PFSK-1 (cell line): ENCODE measurements at regions not wholly inside any gene's neighbourhood (a gene's known extent, or its start where the extent isn't known, plus 50 kb on each side); places are given as distances from the start of the nearest gene placed in this dataset.

Experiments
- FOXP2 ChIP-seq: optimal IDR thresholded peaks from 2 replicates; pipeline ENCODE3; 2011; ENCODE audit warnings: borderline replicate concordance, control low read depth, inconsistent platforms; ENCODE audit not compliant: insufficient read depth; ENCODE audit errors: extremely low read length, extremely low read depth
- POLR2AphosphoS5 ChIP-seq: IDR thresholded peaks from 2 replicates; pipeline ENCODE4 v1.6.1; 2012; ENCODE audit warnings: low read depth, mild to moderate bottlenecking, control low read depth, low read length, moderate library complexity
- REST ChIP-seq, 2 experiments: IDR thresholded peaks; 2 replicates each; pipeline versions ENCODE4 v1.6.1 to v1.8.0; 2011 to 2012; ENCODE audit warnings: low read depth in 2 of 2, low read length in 2 of 2, control low read depth in 1 of 2, inconsistent platforms in 1 of 2, mild to moderate bottlenecking in 1 of 2, moderate library complexity in 1 of 2; ENCODE audit not compliant: insufficient read depth in 1 of 2
- SIN3A ChIP-seq: IDR thresholded peaks from 2 replicates; pipeline ENCODE4 v1.6.1; 2012; ENCODE audit warnings: mild to moderate bottlenecking, low read length, moderate library complexity, borderline replicate concordance; ENCODE audit not compliant: insufficient read depth
- TAF1 ChIP-seq: IDR thresholded peaks from 2 replicates; pipeline ENCODE4 v1.6.1; 2012; ENCODE audit warnings: low read length, control low read depth, borderline replicate concordance; ENCODE audit not compliant: insufficient read depth

GRCh38 chr6:98067375-98067774 is 767.0 kb upstream of the POU3F2 start:
- TF ChIP-seq FOXP2 (no peak), POLR2AphosphoS5 (no peak), TAF1 (no peak)

- TF ChIP-seq SIN3A = no peak
- no peak for TF ChIP-seq POLR2AphosphoS5
- TF ChIP-seq TAF1 = no peak
- TF ChIP-seq REST (IDR thresholded peaks at IDR 0.05; ENCODE audit: insufficient read depth in 1 of 2, low read depth in 2 of 2, low read length in 2 of 2) = no peak
- no peak for TF ChIP-seq FOXP2
Measured at GRCh38 chr6:98092331-98092730, 742.0 kb upstream of the POU3F2 start.

GRCh38 chr6:98094696-98095095 is 739.7 kb upstream of the POU3F2 start:
- no peak for TF ChIP-seq FOXP2
- no peak for TF ChIP-seq POLR2AphosphoS5
- TF ChIP-seq REST (IDR thresholded peaks at IDR 0.05; ENCODE audit: insufficient read depth in 1 of 2, low read depth in 2 of 2, low read length in 2 of 2) = no peak
- TF ChIP-seq TAF1 = no peak
- no peak for TF ChIP-seq SIN3A

GRCh38 chr6:98107801-98108200 is 726.6 kb upstream of the POU3F2 start:
- no peak for TF ChIP-seq FOXP2
- no peak for TF ChIP-seq POLR2AphosphoS5
- no peak for TF ChIP-seq TAF1
- TF ChIP-seq REST (IDR thresholded peaks at IDR 0.05; ENCODE audit: insufficient read depth in 1 of 2, low read depth in 2 of 2, low read length in 2 of 2) = no peak
- TF ChIP-seq SIN3A = no peak

GRCh38 chr6:98116455-98116854 is 717.9 kb upstream of the POU3F2 start:
- TF ChIP-seq POLR2AphosphoS5 = no peak

GRCh38 chr6:98117068-98117467 is 717.3 kb upstream of the POU3F2 start:
- TF ChIP-seq FOXP2 (no peak), POLR2AphosphoS5 (no peak)

- TF ChIP-seq TAF1 (no peak), POLR2AphosphoS5 (no peak), SIN3A (no peak), FOXP2 (no peak), REST (IDR thresholded peaks at IDR 0.05; ENCODE audit: insufficient read depth in 1 of 2, low read depth in 2 of 2, low read length in 2 of 2) (no peak)
Measured at GRCh38 chr6:98118397-98119045, 715.9 kb upstream of the POU3F2 start.
